Astrocyte (in vitro differentiated cells and primary cell): ENCODE measurements at regions not wholly inside any gene's neighbourhood (a gene's known extent, or its start where the extent isn't known, plus 50 kb on each side); places are given as distances from the start of the nearest gene placed in this dataset.

Experiments used
- CTCF ChIP-seq: IDR thresholded peaks from 2 replicates; pipeline ENCODE4 v1.5.1; 2011; ENCODE audit warnings: low read depth, mild to moderate bottlenecking, inconsistent platforms, low read length, moderate library complexity; ENCODE audit not compliant: insufficient read depth
- EZH2 ChIP-seq: IDR thresholded peaks from 2 replicates; pipeline ENCODE4 v1.6.1; 2012; ENCODE audit warnings: mild to moderate bottlenecking, low read length, inconsistent platforms; ENCODE audit not compliant: insufficient read depth

- TF ChIP-seq CTCF = no peak
- no peak for TF ChIP-seq EZH2
Observed at GRCh38 chr7:149622444-149623210, 125.0 kb upstream of the ZNF746 start.
